SK-N-SH (cell line): ENCODE measurements at regions not wholly inside any gene's neighbourhood (a gene's known extent, or its start where the extent isn't known, plus 50 kb on each side); places are given as distances from the start of the nearest gene placed in this dataset.

ENCODE experiments used
- ELF1 ChIP-seq: IDR thresholded peaks from 2 replicates; pipeline ENCODE4 v1.4.0; 2012
- EP300 ChIP-seq, 2 experiments: IDR thresholded peaks; 2 replicates each; pipeline versions ENCODE4 v1.4.0 to v1.6.1; 2012; ENCODE audit warnings: borderline replicate concordance in 1 of 2, low read depth in 1 of 2, low read length in 1 of 2
- JUND ChIP-seq: IDR thresholded peaks from 2 replicates; pipeline ENCODE4 v1.4.0; 2012
- POLR2AphosphoS5 ChIP-seq: IDR thresholded peaks from 2 replicates; pipeline ENCODE4 v1.6.1; 2012; ENCODE audit warnings: low read depth, low read length
- RFX5 ChIP-seq: IDR thresholded peaks from 2 replicates; pipeline ENCODE4 v1.6.1; 2012; ENCODE audit warnings: mild to moderate bottlenecking, improper control_type of control experiment, low read length
- SIN3A ChIP-seq: IDR thresholded peaks from 2 replicates; pipeline ENCODE4 v1.6.1; 2012; ENCODE audit warnings: low read depth, mild to moderate bottlenecking, low read length, moderate library complexity, borderline replicate concordance
- USF1 ChIP-seq: IDR thresholded peaks from 2 replicates; pipeline ENCODE4 v1.4.0; 2012; ENCODE audit warnings: low read depth, borderline replicate concordance
- USF2 ChIP-seq: fragments of 150-350 bp; IDR thresholded peaks from 2 replicates; pipeline ENCODE4 v1.6.1; 2017; ENCODE audit warnings: antibody characterized with exemption, low read length, low read depth, borderline replicate concordance
- YY1 ChIP-seq: IDR thresholded peaks from 2 replicates; pipeline ENCODE4 v1.4.0; 2012; ENCODE audit warnings: low read depth, mild to moderate bottlenecking
- TF ChIP-seq, protein P1 (sequence below): fragments of 200-600 bp; sonication (generic); IDR thresholded peaks from 2 replicates; pipeline ENCODE4 v1.6.1; 2017; ENCODE audit warnings: antibody characterized with exemption, mild to moderate bottlenecking, moderate library complexity
- TF ChIP-seq, protein P2 (sequence below): IDR thresholded peaks from 2 replicates; pipeline ENCODE4 v1.4.0; 2012; ENCODE audit warnings: low read depth
- TF ChIP-seq, protein P3 (sequence below): IDR thresholded peaks from 2 replicates; pipeline ENCODE4 v1.4.0; 2012; ENCODE audit warnings: low read depth, borderline replicate concordance

- TF ChIP-seq SIN3A, result no peak
- no peak for TF ChIP-seq ELF1
- TF ChIP-seq, protein P1, sequence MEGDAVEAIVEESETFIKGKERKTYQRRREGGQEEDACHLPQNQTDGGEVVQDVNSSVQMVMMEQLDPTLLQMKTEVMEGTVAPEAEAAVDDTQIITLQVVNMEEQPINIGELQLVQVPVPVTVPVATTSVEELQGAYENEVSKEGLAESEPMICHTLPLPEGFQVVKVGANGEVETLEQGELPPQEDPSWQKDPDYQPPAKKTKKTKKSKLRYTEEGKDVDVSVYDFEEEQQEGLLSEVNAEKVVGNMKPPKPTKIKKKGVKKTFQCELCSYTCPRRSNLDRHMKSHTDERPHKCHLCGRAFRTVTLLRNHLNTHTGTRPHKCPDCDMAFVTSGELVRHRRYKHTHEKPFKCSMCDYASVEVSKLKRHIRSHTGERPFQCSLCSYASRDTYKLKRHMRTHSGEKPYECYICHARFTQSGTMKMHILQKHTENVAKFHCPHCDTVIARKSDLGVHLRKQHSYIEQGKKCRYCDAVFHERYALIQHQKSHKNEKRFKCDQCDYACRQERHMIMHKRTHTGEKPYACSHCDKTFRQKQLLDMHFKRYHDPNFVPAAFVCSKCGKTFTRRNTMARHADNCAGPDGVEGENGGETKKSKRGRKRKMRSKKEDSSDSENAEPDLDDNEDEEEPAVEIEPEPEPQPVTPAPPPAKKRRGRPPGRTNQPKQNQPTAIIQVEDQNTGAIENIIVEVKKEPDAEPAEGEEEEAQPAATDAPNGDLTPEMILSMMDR, result no peak
- TF ChIP-seq, protein P2, sequence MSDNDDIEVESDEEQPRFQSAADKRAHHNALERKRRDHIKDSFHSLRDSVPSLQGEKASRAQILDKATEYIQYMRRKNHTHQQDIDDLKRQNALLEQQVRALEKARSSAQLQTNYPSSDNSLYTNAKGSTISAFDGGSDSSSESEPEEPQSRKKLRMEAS, result no peak
- no peak for TF ChIP-seq USF2
- no peak for TF ChIP-seq EP300 (IDR thresholded peaks at IDR 0.05; ENCODE audit: borderline replicate concordance in 1 of 2, low read depth in 1 of 2, low read length in 1 of 2)
- no peak for TF ChIP-seq JUND
- TF ChIP-seq, protein P3, sequence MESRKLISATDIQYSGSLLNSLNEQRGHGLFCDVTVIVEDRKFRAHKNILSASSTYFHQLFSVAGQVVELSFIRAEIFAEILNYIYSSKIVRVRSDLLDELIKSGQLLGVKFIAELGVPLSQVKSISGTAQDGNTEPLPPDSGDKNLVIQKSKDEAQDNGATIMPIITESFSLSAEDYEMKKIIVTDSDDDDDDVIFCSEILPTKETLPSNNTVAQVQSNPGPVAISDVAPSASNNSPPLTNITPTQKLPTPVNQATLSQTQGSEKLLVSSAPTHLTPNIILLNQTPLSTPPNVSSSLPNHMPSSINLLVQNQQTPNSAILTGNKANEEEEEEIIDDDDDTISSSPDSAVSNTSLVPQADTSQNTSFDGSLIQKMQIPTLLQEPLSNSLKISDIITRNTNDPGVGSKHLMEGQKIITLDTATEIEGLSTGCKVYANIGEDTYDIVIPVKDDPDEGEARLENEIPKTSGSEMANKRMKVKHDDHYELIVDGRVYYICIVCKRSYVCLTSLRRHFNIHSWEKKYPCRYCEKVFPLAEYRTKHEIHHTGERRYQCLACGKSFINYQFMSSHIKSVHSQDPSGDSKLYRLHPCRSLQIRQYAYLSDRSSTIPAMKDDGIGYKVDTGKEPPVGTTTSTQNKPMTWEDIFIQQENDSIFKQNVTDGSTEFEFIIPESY, result no peak
- TF ChIP-seq USF1, result no peak
- TF ChIP-seq YY1, result no peak
- no peak for TF ChIP-seq POLR2AphosphoS5
- TF ChIP-seq RFX5, result no peak
Measured at GRCh38 chr4:20512033-20512792, 188.0 kb upstream of the PACRGL start.
